Activated naive CD8-positive, alpha-beta T cell treated with anti-CD3 and anti-CD28 coated beads, Interleukin-2, amount 10 ng/mL, durations not matched to agents 7 days and 5 days (primary cell): ENCODE measurements at regions not wholly inside any gene's neighbourhood (a gene's known extent, or its start where the extent isn't known, plus 50 kb on each side); places are given as distances from the start of the nearest gene placed in this dataset.
A peak's percentile ranks its signal among the peaks of the same experiment; 100 is the strongest.
"Not testable (repeated sequence)": the region's sequence is repeated elsewhere in the genome, so short reads cannot be mapped to it uniquely, and the experiment has no call there.

ENCODE experiments used
- ATAC-seq: fragments of 150-1000 bp; cut with Tn5 transposase; one replicate; pipeline ENCODE4 v1.10.0; 2021; ENCODE audit warnings: low read depth, moderate library complexity
- POLR2A ChIA-PET: fragments of 350-600 bp; sonication (Branson Sonifier 250); formaldehyde crosslinking; loops from one replicate; lab custom pipeline; 2021; ENCODE audit warnings: antibody characterized with exemption; lab: Charles Lee
- DNase-seq: peaks from one replicate; pipeline ENCODE4 v3.0.0; 2021
- H3K27ac Mint-ChIP-seq: one replicate; pipeline ENCODE4 v1.8.0; 2022; ENCODE audit warnings: mild to moderate bottlenecking, mixed read lengths
- H3K27me3 Mint-ChIP-seq: one replicate; pipeline ENCODE4 v1.8.0; 2022; ENCODE audit warnings: mild to moderate bottlenecking, moderate library complexity, mixed read lengths
- H3K36me3 Mint-ChIP-seq: one replicate; pipeline ENCODE4 v1.8.0; 2021; ENCODE audit warnings: mild to moderate bottlenecking, mixed read lengths
- H3K4me1 Mint-ChIP-seq: one replicate; pipeline ENCODE4 v1.8.0; 2021; ENCODE audit warnings: mixed read lengths
- H3K4me3 Mint-ChIP-seq: one replicate; pipeline ENCODE4 v1.8.0; 2022; ENCODE audit warnings: mild to moderate bottlenecking, moderate library complexity, mixed read lengths
- H3K9me3 Mint-ChIP-seq: one replicate; pipeline ENCODE4 v1.8.0; 2021; ENCODE audit warnings: mixed read lengths

- Mint-ChIP-seq H3K4me3 (no peak overlapping the region), H3K27ac (no peak overlapping the region), H3K9me3 (no peaks in the 10 kb centered on the region), H3K36me3 (no peaks in the 10 kb centered on the region), H3K4me1 (no peaks in the 10 kb centered on the region), H3K27me3 (no peaks in the 10 kb centered on the region)
- POLR2A ChIA-PET = no interaction called here
- DNase-seq (no peak), ATAC-seq (no peak)
Observed at GRCh38 chr13:108102771-108103170, 112.6 kb downstream of the LIG4 start.

GRCh38 chr13:108096301-108096915, 118.9 kb downstream of the LIG4 start:
- H3K9me3 Mint-ChIP-seq = no peaks in the 10 kb centered on the region
- H3K27ac Mint-ChIP-seq = no peak overlapping the region
- DNase-seq = no peak
- ATAC-seq = no peak
- peaks cover 2% of the 10 kb centered on the region for H3K4me1 Mint-ChIP-seq
- POLR2A ChIA-PET = no interaction called here
- no peak overlapping the region for H3K4me3 Mint-ChIP-seq
- H3K36me3 Mint-ChIP-seq = no peaks in the 10 kb centered on the region
- no peaks in the 10 kb centered on the region for H3K27me3 Mint-ChIP-seq

- Mint-ChIP-seq H3K4me3 (no peak overlapping the region), H3K9me3 (no peaks in the 10 kb centered on the region), H3K4me1 (peaks cover 2% of the 10 kb centered on the region), H3K27ac (no peak overlapping the region), H3K27me3 (no peaks in the 10 kb centered on the region), H3K36me3 (no peaks in the 10 kb centered on the region)
- DNase-seq (no peak), ATAC-seq (no peak)
- POLR2A ChIA-PET = no interaction called here
Observed at GRCh38 chr13:108095036-108095435, 120.3 kb downstream of the LIG4 start.

- no peak overlapping the region for H3K27ac Mint-ChIP-seq
- no peak overlapping the region for H3K4me3 Mint-ChIP-seq
- POLR2A ChIA-PET = no interaction called here
- ATAC-seq (no peak), DNase-seq (no peak)
- H3K4me1 Mint-ChIP-seq = peaks cover 2% of the 10 kb centered on the region
- H3K36me3 Mint-ChIP-seq = no peaks in the 10 kb centered on the region
- no peaks in the 10 kb centered on the region for H3K9me3 Mint-ChIP-seq
- no peaks in the 10 kb centered on the region for H3K27me3 Mint-ChIP-seq
Observed at GRCh38 chr13:108093616-108094015, 121.7 kb downstream of the LIG4 start.

GRCh38 chr13:108087810-108088209, 127.5 kb downstream of the LIG4 start:
- Mint-ChIP-seq H3K27me3 (no peaks in the 10 kb centered on the region), H3K9me3 (no peaks in the 10 kb centered on the region), H3K36me3 (no peaks in the 10 kb centered on the region), H3K4me1 (no peaks in the 10 kb centered on the region), H3K27ac (no peak overlapping the region), H3K4me3 (no peak overlapping the region)
- POLR2A ChIA-PET = no interaction called here
- ATAC-seq (no peak), DNase-seq (no peak)

GRCh38 chr13:108086678-108087077, 128.7 kb downstream of the LIG4 start:
- Mint-ChIP-seq H3K4me1 (no peaks in the 10 kb centered on the region), H3K36me3 (no peaks in the 10 kb centered on the region), H3K27ac (no peak overlapping the region), H3K27me3 (peaks cover 2% of the 10 kb centered on the region), H3K4me3 (no peak overlapping the region), H3K9me3 (peaks cover under 1% of the 10 kb centered on the region)
- POLR2A ChIA-PET = no interaction called here
- ATAC-seq = no peak
- no peak for DNase-seq

GRCh38 chr13:108084840-108085239, 130.5 kb downstream of the LIG4 start:
- Mint-ChIP-seq H3K27me3 (peaks cover 2% of the 10 kb centered on the region), H3K27ac (no peak overlapping the region), H3K4me1 (no peaks in the 10 kb centered on the region), H3K9me3 (peaks cover 1% of the 10 kb centered on the region), H3K36me3 (no peaks in the 10 kb centered on the region), H3K4me3 (no peak overlapping the region)
- ATAC-seq (no peak), DNase-seq (no peak)
- POLR2A ChIA-PET = no interaction called here

GRCh38 chr13:108083056-108083455, 132.3 kb downstream of the LIG4 start:
- H3K36me3 Mint-ChIP-seq = no peaks in the 10 kb centered on the region

GRCh38 chr13:108082481-108082880, 132.9 kb downstream of the LIG4 start:
- Mint-ChIP-seq H3K4me1 (no peaks in the 10 kb centered on the region), H3K36me3 (no peaks in the 10 kb centered on the region), H3K4me3 (no peak overlapping the region), H3K9me3 (peaks cover 2% of the 10 kb centered on the region), H3K27me3 (peaks cover 2% of the 10 kb centered on the region), H3K27ac (no peak overlapping the region)
- ATAC-seq = no peak
- POLR2A ChIA-PET = no interaction called here
- DNase-seq = no peak

More at GRCh38 chr13:108083056-108083455, 132.3 kb downstream of the LIG4 start:
- POLR2A ChIA-PET = no interaction called here
- Mint-ChIP-seq H3K9me3 (peaks cover 1% of the 10 kb centered on the region), H3K27me3 (peaks cover 2% of the 10 kb centered on the region), H3K4me1 (no peaks in the 10 kb centered on the region), H3K4me3 (no peak overlapping the region), H3K27ac (no peak overlapping the region)
- ATAC-seq (no peak), DNase-seq (no peak)

- ATAC-seq = no peak
- no peaks in the 10 kb centered on the region for H3K36me3 Mint-ChIP-seq
- no peak for DNase-seq
- peaks cover 14% of the 10 kb centered on the region for H3K9me3 Mint-ChIP-seq
- no peaks in the 10 kb centered on the region for H3K4me1 Mint-ChIP-seq
- no peak overlapping the region for H3K4me3 Mint-ChIP-seq
- POLR2A ChIA-PET = no interaction called here
- H3K27ac Mint-ChIP-seq = no peak overlapping the region
- no peaks in the 10 kb centered on the region for H3K27me3 Mint-ChIP-seq
Observed at GRCh38 chr13:108077284-108077683, 138.1 kb downstream of the LIG4 start.

- H3K27ac Mint-ChIP-seq, H3K4me3 Mint-ChIP-seq, DNase-seq, H3K4me1 Mint-ChIP-seq, POLR2A ChIA-PET, ATAC-seq, H3K27me3 Mint-ChIP-seq, H3K36me3 Mint-ChIP-seq: not testable (repeated sequence)
- peaks cover 16% of the 10 kb centered on the region for H3K9me3 Mint-ChIP-seq
Observed at GRCh38 chr13:108074429-108074828, 140.9 kb downstream of the LIG4 start.

- H3K4me1 Mint-ChIP-seq = no peaks in the 10 kb centered on the region
- H3K27me3 Mint-ChIP-seq = no peaks in the 10 kb centered on the region
- peaks cover 2% of the 10 kb centered on the region for H3K36me3 Mint-ChIP-seq
- H3K4me3 Mint-ChIP-seq = no peak overlapping the region
- H3K9me3 Mint-ChIP-seq = peaks cover 14% of the 10 kb centered on the region
- H3K27ac Mint-ChIP-seq = no peak overlapping the region
- POLR2A ChIA-PET = no interaction called here
- ATAC-seq (no peak), DNase-seq (no peak)
Observed at GRCh38 chr13:108070925-108071324, 144.4 kb downstream of the LIG4 start.

GRCh38 chr13:108070491-108070890, 144.8 kb downstream of the LIG4 start:
- ATAC-seq = no peak
- Mint-ChIP-seq H3K4me3 (no peak overlapping the region), H3K9me3 (peaks cover 11% of the 10 kb centered on the region), H3K27ac (no peak overlapping the region), H3K27me3 (no peaks in the 10 kb centered on the region), H3K36me3 (peaks cover 2% of the 10 kb centered on the region), H3K4me1 (no peaks in the 10 kb centered on the region)
- POLR2A ChIA-PET = no interaction called here
- DNase-seq = no peak

- ATAC-seq = no peak
- H3K9me3 Mint-ChIP-seq = peaks cover 11% of the 10 kb centered on the region
- H3K27ac Mint-ChIP-seq = peak overlapping the region; percentile 71
- no peak for DNase-seq
- no peaks in the 10 kb centered on the region for H3K27me3 Mint-ChIP-seq
- POLR2A ChIA-PET = no interaction called here
- H3K36me3 Mint-ChIP-seq = peaks cover 2% of the 10 kb centered on the region
- H3K4me1 Mint-ChIP-seq = no peaks in the 10 kb centered on the region
- no peak overlapping the region for H3K4me3 Mint-ChIP-seq
Observed at GRCh38 chr13:108069521-108070210, 145.7 kb downstream of the LIG4 start.
